T-helper 17 cell (primary cell): ENCODE measurements at regions not wholly inside any gene's neighbourhood (a gene's known extent, or its start where the extent isn't known, plus 50 kb on each side); places are given as distances from the start of the nearest gene placed in this dataset.

Source experiments
- ATAC-seq: fragments of 150-1000 bp; cut with Tn5 transposase; 2 replicates; pipeline ENCODE4 v1.10.0; 2021; ENCODE audit warnings: mild to moderate bottlenecking, moderate library complexity
- DNase-seq, 3 donors: peaks; one replicate each; pipeline versions ENCODE4 v3.0.0 to v3.0.0-alpha.2; 2020 to 2021
- H3K9me3 ChIP-seq: one replicate; pipeline ENCODE4 v1.7.0; 2013; ENCODE audit warnings: low read length, mild to moderate bottlenecking; ENCODE audit not compliant: control insufficient read depth, poor library complexity, severe bottlenecking
- H3K27ac Mint-ChIP-seq: one replicate; pipeline ENCODE4 v1.8.0; 2022; ENCODE audit warnings: mild to moderate bottlenecking, moderate library complexity, mixed read lengths
- H3K27me3 Mint-ChIP-seq: one replicate; pipeline ENCODE4 v1.8.0; 2022; ENCODE audit warnings: mixed read lengths
- H3K36me3 Mint-ChIP-seq: one replicate; pipeline ENCODE4 v1.8.0; 2022; ENCODE audit warnings: low read depth, mixed read lengths
- H3K4me1 Mint-ChIP-seq: one replicate; pipeline ENCODE4 v1.8.0; 2022; ENCODE audit warnings: mild to moderate bottlenecking, mixed read lengths
- H3K4me3 Mint-ChIP-seq: one replicate; pipeline ENCODE4 v1.8.0; 2022; ENCODE audit warnings: mild to moderate bottlenecking, moderate library complexity, mixed read lengths

DNA sequence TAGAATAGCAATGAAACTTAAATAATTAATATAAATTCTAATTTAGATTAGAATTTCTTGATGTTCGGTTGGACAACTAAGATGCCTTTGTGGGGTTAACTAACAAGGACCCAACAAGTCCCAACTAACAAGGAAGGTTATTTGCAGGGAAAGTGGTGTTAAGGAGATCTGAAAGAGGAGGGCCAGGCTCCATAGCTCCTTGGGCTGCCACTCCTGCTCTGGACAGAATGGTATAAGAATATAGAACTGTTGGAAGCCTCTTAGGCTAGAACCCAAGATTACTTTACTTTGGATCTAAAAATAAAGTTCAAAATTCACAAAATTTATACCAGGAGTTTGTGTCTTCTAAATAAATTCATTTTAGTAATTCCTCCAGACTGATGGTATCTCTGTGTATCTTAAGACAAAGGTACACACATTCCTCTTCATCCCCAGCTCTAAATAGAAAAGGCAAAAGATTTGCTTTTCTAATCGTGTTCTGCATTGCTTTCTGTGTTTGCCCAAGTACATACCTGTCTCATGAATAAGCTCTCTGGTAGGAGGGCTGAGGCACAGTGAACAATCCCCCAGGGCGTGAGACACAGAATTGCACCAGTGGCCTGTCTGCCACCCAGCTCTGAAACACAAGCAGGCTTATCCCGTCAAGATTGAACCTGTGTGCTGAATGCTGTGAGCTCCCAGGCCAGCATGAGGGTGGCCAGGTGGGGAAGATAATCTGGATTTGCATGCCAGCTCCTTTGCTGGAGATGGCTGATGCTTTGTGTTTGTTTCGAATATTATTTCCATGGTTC lies 176.0 kb downstream of the ACKR3 start:
- H3K4me3 Mint-ChIP-seq: no peak overlapping the region
- no peak overlapping the region for H3K27ac Mint-ChIP-seq
- no peaks in the 10 kb centered on the region for H3K36me3 Mint-ChIP-seq
- ATAC-seq (no peak), DNase-seq (no peak)
- no peaks in the 10 kb centered on the region for H3K4me1 Mint-ChIP-seq
- no peaks in the 10 kb centered on the region for H3K9me3 ChIP-seq
- H3K27me3 Mint-ChIP-seq: peaks cover 39% of the 10 kb centered on the region

DNA sequence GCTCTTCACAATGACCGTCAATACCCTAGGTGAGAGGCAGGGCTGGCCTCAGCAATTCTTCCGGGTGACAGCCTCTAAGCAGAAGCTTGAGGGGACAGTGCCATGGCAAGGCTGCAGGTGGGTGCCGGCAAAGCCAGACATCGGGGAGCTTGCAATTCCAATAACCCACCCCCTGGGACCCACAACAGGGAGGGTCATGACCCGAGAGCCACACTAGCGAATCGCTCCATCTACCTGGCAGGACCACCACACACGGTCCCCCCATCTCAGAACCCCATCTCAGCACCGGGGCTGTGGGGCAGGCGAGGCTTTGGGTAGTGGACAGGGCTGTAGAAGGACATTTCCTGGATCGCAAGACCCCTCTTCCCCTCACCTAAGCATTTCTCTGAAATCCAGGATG lies 177.2 kb downstream of the ACKR3 start:
- no peak overlapping the region for H3K27ac Mint-ChIP-seq
- H3K36me3 Mint-ChIP-seq: no peaks in the 10 kb centered on the region
- DNase-seq (no peak), ATAC-seq (no peak)
- H3K9me3 ChIP-seq: no peaks in the 10 kb centered on the region
- H3K4me3 Mint-ChIP-seq: no peak overlapping the region
- H3K4me1 Mint-ChIP-seq: no peaks in the 10 kb centered on the region
- H3K27me3 Mint-ChIP-seq: peaks cover 51% of the 10 kb centered on the region

DNA sequence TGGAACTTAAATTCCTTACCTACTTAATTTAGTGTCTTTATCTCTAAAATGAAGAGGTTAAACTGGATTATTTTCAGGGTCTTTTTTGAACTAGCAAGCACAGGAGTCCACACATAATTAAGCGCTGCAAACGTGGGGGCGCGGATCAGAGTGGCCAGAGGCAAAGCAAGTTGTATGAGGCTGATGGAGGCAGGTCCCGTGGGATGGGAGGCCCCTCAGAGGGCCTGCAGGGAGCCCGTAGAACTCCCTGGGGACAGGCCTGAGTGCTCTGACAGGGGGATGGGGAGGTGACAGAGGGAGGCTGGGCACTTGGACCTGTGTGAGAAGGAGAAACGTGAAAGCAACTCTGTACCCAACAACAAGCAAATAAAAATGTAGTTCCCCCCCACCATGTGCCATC lies 177.8 kb downstream of the ACKR3 start:
- DNase-seq (no peak), ATAC-seq (no peak)
- H3K27ac Mint-ChIP-seq: no peak overlapping the region
- H3K27me3 Mint-ChIP-seq: peaks cover 51% of the 10 kb centered on the region
- no peaks in the 10 kb centered on the region for H3K9me3 ChIP-seq
- no peaks in the 10 kb centered on the region for H3K36me3 Mint-ChIP-seq
- no peak overlapping the region for H3K4me3 Mint-ChIP-seq
- H3K4me1 Mint-ChIP-seq: no peaks in the 10 kb centered on the region

DNA sequence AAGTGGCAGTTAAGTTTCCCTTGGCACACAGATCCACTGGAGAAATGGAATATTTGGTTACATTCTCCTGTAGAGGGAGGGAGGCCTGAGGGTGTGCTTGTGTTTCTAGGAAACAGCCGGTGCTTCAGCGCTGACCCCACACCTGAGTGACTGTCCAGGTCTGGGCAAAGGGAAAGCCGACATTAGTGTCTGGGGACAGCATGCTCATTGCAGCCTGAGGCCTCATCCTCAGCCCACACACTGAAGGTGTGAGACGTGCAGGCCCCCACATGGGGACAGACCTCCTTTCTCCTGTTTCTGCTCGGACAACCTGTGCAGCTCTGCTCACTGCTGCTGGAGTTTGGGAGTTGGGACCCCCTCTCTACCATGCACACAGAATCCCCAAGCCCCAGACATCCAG lies 178.3 kb downstream of the ACKR3 start:
- no peaks in the 10 kb centered on the region for H3K4me1 Mint-ChIP-seq
- no peaks in the 10 kb centered on the region for H3K9me3 ChIP-seq
- H3K4me3 Mint-ChIP-seq: no peak overlapping the region
- no peak overlapping the region for H3K27ac Mint-ChIP-seq
- ATAC-seq: no peak
- DNase-seq: no peak
- H3K36me3 Mint-ChIP-seq: no peaks in the 10 kb centered on the region
- peaks cover 48% of the 10 kb centered on the region for H3K27me3 Mint-ChIP-seq

DNA sequence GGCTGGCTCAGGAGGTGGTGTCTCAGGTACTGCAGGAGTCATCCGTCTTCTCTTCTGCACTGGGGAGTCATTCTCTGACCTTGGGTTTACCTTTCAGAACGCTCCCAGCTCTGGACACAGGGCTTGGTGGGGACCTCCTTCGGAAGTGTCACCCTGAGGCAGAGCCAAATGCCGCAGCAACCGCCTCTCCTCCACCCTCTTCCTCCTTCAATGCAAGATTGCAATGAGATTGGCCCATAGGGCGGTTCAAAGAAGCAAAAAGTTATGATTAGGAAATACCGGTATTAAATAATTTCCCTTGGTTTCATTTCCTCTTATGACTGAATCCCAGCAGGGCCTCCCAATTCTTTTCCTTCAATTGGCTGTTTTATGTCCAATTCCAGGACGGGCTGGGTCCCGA lies 178.8 kb downstream of the ACKR3 start:
- no peak for DNase-seq
- Mint-ChIP-seq H3K27ac (no peak overlapping the region), H3K36me3 (no peaks in the 10 kb centered on the region), H3K27me3 (peaks cover 50% of the 10 kb centered on the region), H3K4me3 (no peak overlapping the region), H3K4me1 (no peaks in the 10 kb centered on the region)
- ATAC-seq: peak; percentile 30
- H3K9me3 ChIP-seq: no peaks in the 10 kb centered on the region

DNA sequence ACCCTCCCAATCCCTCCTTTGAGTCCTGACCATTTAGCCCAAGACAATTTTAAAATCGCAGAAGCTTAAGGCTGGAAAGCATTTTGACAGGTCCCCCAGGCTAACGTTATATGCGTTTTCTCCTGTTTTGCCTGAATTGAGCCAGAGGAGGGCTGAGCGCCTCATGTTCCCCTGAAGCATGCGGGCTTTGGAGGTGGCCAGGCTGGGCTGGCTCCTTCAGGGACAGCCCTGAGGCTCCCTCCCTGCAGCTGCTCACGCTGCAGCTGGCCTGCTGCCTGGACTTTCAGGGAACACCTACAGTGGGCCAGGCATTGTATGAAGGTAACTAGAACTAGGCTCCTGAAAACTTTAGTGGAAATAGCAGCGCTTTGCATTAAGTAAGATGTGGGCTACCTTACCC lies 179.2 kb downstream of the ACKR3 start:
- no peaks in the 10 kb centered on the region for H3K9me3 ChIP-seq
- DNase-seq: no peak
- peaks cover 54% of the 10 kb centered on the region for H3K27me3 Mint-ChIP-seq
- no peaks in the 10 kb centered on the region for H3K36me3 Mint-ChIP-seq
- H3K4me1 Mint-ChIP-seq: peaks cover 2% of the 10 kb centered on the region
- H3K27ac Mint-ChIP-seq: no peak overlapping the region
- no peak overlapping the region for H3K4me3 Mint-ChIP-seq
- no peak for ATAC-seq

DNA sequence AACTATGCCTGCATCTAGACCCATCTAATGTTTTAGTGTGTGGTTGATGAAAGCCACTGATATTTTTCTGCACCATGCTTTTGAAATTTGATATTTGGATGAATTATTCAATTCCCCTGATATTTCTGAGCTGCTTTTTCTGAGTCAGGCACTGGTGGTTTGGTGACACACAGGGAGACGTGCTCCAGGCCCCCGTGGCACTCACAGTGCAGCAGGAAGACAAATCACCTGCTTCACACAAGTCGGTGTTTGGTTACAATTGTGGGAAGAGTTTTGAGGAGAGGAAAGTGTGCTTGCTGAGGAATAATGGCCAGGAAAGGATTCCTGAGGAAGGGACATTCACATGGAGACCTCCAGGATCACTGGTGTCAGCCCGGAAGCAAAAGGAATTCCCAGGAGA lies 179.7 kb downstream of the ACKR3 start:
- Mint-ChIP-seq H3K27ac (no peak overlapping the region), H3K27me3 (peaks cover 58% of the 10 kb centered on the region), H3K4me1 (peaks cover 2% of the 10 kb centered on the region), H3K4me3 (no peak overlapping the region), H3K36me3 (no peaks in the 10 kb centered on the region)
- no peak for DNase-seq
- ATAC-seq: no peak
- no peaks in the 10 kb centered on the region for H3K9me3 ChIP-seq

DNA sequence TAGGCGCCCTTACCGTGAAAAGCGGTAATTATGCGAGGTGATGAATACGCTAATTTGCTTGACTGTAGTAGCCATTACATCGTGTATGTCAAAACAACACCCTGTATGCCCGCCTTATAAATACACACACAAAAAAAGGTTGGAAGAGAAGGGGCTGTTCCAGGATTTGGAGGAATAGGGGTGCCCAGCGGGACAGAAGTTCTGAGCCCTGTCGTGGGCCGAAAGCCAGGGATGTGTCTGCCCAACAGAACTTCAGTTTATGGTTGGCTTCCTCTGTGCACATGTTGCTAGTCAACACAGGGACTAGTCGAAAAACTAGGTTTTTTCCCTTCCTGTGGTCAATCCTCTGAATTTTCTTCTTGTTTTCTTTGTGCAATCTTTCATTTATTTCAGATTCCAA lies 182.5 kb downstream of the ACKR3 start:
- Mint-ChIP-seq H3K4me1 (peaks cover 2% of the 10 kb centered on the region), H3K27me3 (peaks cover 71% of the 10 kb centered on the region)
- ATAC-seq: no peak

DNA sequence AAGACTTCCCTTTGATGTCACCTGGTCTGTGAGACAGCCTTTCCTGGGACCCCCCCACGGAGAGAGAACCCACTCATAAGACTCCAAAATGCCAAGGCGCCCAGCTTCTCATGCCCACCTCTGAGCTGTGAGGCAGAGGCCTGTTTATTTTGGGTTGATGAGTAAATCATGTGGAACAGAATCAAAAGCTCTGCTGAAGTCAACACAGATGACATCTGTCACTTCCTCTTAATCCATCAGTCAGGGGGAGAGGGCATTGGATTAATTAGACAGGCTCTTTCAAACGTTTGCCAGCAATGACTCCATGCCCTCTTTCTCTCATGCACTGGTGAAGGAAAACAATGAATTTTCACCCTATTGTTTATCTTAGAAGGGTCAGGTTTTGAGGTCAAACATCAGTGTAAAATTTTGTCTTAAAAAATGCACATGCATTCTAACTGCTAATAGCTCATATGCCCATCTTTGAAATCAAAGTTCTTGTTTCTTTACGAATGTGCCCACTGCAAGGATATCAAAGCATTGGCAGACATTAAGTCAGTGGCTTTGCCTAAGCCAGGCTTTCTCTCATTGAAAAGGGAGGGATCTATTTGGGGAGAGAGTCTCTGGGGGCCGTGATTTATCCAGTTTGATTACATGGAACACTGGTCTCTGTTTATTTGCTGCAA lies 184.1 kb downstream of the ACKR3 start:
- Mint-ChIP-seq H3K4me3 (no peak overlapping the region), H3K27ac (no peak overlapping the region), H3K36me3 (no peaks in the 10 kb centered on the region), H3K27me3 (peaks cover 64% of the 10 kb centered on the region), H3K4me1 (peaks cover 2% of the 10 kb centered on the region)
- no peak for DNase-seq
- no peaks in the 10 kb centered on the region for H3K9me3 ChIP-seq
- ATAC-seq: no peak

More for the DNA sequence above, 182.5 kb downstream of the ACKR3 start:
- no peaks in the 10 kb centered on the region for H3K9me3 ChIP-seq
- Mint-ChIP-seq H3K36me3 (no peaks in the 10 kb centered on the region), H3K4me3 (no peak overlapping the region), H3K27ac (no peak overlapping the region)
- no peak for DNase-seq

DNA sequence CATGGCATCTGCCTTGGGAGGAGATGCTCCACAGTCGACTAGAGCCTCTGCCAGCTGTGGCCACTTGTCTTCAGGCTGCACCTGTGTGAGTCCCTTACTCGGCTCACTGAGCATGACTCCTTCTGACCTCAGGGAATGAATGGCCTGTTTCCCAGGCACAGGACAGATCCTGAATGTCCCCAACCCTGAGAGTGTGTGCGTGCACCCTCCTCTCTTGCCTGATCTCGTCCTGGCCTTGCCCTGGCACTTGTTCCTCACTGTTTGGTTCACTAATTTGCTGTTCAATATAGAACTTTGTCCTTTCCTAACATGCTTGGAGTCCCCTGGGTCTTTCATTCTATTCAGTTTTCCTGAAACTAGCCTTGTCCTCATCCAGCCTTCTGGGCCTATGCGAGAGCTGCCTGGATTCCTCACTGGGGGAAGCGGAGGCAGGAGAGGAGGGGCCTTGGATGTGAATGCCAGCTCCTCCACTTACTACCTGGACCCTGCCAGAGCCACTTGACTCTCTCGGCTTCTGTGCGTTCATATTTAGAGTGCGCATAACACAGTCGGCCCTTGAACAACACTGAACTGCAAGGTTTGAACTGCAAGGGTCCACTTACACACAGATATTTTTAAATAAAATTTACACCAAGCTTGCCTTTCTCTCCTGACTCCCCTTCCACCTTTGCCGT lies 184.8 kb downstream of the ACKR3 start:
- H3K9me3 ChIP-seq: no peaks in the 10 kb centered on the region
- peaks cover 2% of the 10 kb centered on the region for H3K4me1 Mint-ChIP-seq
- no peak for ATAC-seq
- no peak overlapping the region for H3K27ac Mint-ChIP-seq
- DNase-seq: no peak
- peak overlapping the region; percentile 3 for H3K4me3 Mint-ChIP-seq
- no peaks in the 10 kb centered on the region for H3K36me3 Mint-ChIP-seq
- H3K27me3 Mint-ChIP-seq: peaks cover 62% of the 10 kb centered on the region

DNA sequence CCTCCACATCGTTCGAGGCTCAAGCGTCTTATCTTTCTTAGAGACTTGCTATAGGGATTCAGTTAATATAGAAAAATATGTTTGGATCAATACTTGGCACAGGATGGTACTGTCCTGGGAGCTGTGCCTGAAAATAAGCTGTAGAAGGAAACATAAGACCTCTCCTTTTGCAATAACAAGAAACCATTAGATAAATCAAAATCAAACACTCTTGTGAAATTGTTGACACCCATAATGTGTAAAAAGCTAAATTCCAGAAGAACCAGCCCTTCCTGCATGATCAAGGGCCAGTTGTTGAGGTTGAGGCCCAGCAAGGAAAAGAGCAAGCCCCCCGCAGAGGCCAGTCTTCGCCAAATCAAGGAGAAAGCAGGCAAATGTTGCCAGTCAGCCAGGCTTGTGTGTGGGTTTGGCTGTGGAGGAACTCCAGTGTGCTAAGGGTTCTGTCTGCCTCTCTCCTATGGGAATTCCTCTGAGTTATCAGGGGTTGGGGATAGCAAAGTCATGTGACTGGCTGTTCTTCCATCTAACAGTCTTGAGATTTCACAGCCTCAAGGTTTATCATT lies 185.7 kb downstream of the ACKR3 start:
- Mint-ChIP-seq H3K4me3 (no peak overlapping the region), H3K36me3 (no peaks in the 10 kb centered on the region), H3K27me3 (peaks cover 63% of the 10 kb centered on the region), H3K27ac (no peak overlapping the region), H3K4me1 (peaks cover 2% of the 10 kb centered on the region)
- ATAC-seq: no peak
- H3K9me3 ChIP-seq: no peaks in the 10 kb centered on the region
- DNase-seq: no peak

DNA sequence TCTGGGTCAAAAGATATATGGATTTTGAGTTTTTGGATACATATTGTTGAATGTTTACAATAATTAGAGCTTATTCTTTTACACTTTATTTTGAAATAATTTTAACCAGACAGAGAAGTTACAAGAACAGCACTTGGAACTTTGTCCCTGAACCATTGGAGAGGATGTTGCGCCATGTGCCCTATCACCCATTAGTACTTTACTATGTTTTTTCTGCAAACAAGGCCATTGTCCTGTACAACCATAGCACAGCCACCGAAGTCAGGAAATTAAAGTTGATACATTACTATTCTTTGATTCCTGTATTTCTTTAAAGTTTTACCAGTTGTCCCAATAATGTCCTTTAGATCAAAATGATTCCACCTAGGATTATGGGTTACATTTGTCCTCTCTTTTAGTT lies 188.8 kb downstream of the ACKR3 start:
- no peaks in the 10 kb centered on the region for H3K9me3 ChIP-seq
- no peak overlapping the region for H3K4me3 Mint-ChIP-seq
- DNase-seq: no peak
- H3K4me1 Mint-ChIP-seq: peaks cover 2% of the 10 kb centered on the region
- no peaks in the 10 kb centered on the region for H3K36me3 Mint-ChIP-seq
- no peak for ATAC-seq
- peaks cover 41% of the 10 kb centered on the region for H3K27me3 Mint-ChIP-seq
- H3K27ac Mint-ChIP-seq: no peak overlapping the region

DNA sequence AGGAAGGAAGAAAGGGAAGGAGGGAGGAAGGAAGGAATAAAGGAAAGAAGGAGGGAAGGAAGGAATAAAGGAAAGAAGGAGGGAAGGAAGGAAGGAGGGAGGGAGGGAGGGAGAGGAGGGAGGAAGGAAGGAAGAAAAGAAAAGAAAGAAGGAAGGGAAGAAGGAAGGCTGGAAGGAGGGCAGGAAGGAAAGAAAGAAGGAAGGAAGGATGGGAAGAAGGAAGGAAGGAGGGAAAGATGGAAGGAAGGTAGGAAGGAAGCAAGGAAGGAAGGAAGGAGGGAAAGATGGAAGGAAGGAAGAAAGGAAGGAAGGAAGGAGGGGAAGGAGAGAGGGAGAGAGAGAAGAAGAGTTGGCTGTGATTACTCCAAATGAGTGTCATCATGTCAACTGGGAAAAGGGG lies 190.6 kb downstream of the ACKR3 start:
- H3K9me3 ChIP-seq: no peaks in the 10 kb centered on the region
- H3K4me3 Mint-ChIP-seq: no peak overlapping the region
- ATAC-seq (no peak), DNase-seq (no peak)
- no peak overlapping the region for H3K27ac Mint-ChIP-seq
- H3K27me3 Mint-ChIP-seq: peaks cover 29% of the 10 kb centered on the region
- H3K36me3 Mint-ChIP-seq: no peaks in the 10 kb centered on the region
- H3K4me1 Mint-ChIP-seq: no peaks in the 10 kb centered on the region
